Mesodermal cell (in vitro differentiated cells): ENCODE measurements at regions not wholly inside any gene's neighbourhood (a gene's known extent, or its start where the extent isn't known, plus 50 kb on each side); places are given as distances from the start of the nearest gene placed in this dataset.

ENCODE experiments used
- H3K27ac ChIP-seq: 2 replicates; pipeline ENCODE4 v1.7.0; 2013; ENCODE audit warnings: mild to moderate bottlenecking, low read depth, low read length, moderate library complexity; ENCODE audit not compliant: severe bottlenecking
- H3K36me3 ChIP-seq: 2 replicates; pipeline ENCODE4 v1.7.1; 2013; ENCODE audit warnings: mild to moderate bottlenecking, low read length, moderate library complexity; ENCODE audit not compliant: control insufficient read depth, insufficient read depth
- H3K4me1 ChIP-seq: one replicate; pipeline ENCODE4 v1.7.1; 2013; ENCODE audit warnings: mild to moderate bottlenecking, low read length; ENCODE audit not compliant: insufficient read depth, control insufficient read depth, poor library complexity, severe bottlenecking
- H3K4me3 ChIP-seq: 2 replicates; pipeline ENCODE4 v1.7.0; 2013; ENCODE audit warnings: low read length, control low read depth, mild to moderate bottlenecking; ENCODE audit not compliant: insufficient read depth, poor library complexity, severe bottlenecking; ENCODE audit errors: extremely low read depth
- H3K9me3 ChIP-seq: 2 replicates; pipeline ENCODE4 v1.7.1; 2013; ENCODE audit warnings: mild to moderate bottlenecking, low read length, moderate library complexity; ENCODE audit not compliant: control insufficient read depth
- WGBS, 2 experiments: methylation state at CpG; one replicate each; pipeline ENCODE4 v1.1.5; 2013; ENCODE audit warnings: missing lambda C conversion rate in 2 of 2; ENCODE audit not compliant: insufficient coverage in 2 of 2; 5-methylcytosine and 5-hydroxymethylcytosine counted together

- Histone ChIP-seq H3K36me3 (no peaks in the 10 kb centered on the region), H3K4me3 (no peak overlapping the region), H3K27ac (no peak overlapping the region), H3K4me1 (no peaks in the 10 kb centered on the region), H3K9me3 (no peaks in the 10 kb centered on the region)
- WGBS, 2 experiments: no CpG with 5 or more reads among the region's 3 CpGs
These were observed 621.0 kb downstream of the BCL11B start for GRCh38 chr14:98651037-98651436.

GRCh38 chr14:98665007-98665406 is 607.0 kb downstream of the BCL11B start:
- WGBS, 2 experiments: 80 to 95% methylated on average over 2 to 3 of the region's 4 CpGs
- Histone ChIP-seq H3K9me3 (no peaks in the 10 kb centered on the region), H3K4me3 (no peak overlapping the region), H3K36me3 (no peaks in the 10 kb centered on the region), H3K4me1 (no peaks in the 10 kb centered on the region), H3K27ac (no peak overlapping the region)

GRCh38 chr14:98666545-98666944 is 605.5 kb downstream of the BCL11B start:
- H3K4me3 ChIP-seq: no peak overlapping the region
- no peaks in the 10 kb centered on the region for H3K9me3 ChIP-seq
- H3K4me1 ChIP-seq: no peaks in the 10 kb centered on the region
- 50 to 76% methylated on average over 2 to 4 of the region's 5 CpGs for WGBS, 2 experiments
- no peaks in the 10 kb centered on the region for H3K36me3 ChIP-seq
- no peak overlapping the region for H3K27ac ChIP-seq

GRCh38 chr14:98682033-98682432 is 590.0 kb downstream of the BCL11B start:
- H3K4me3 ChIP-seq: no peak overlapping the region
- no peaks in the 10 kb centered on the region for H3K36me3 ChIP-seq
- H3K4me1 ChIP-seq: no peaks in the 10 kb centered on the region
- WGBS, 2 experiments: 96 to 100% methylated on average over 3 of the region's 3 CpGs
- no peaks in the 10 kb centered on the region for H3K9me3 ChIP-seq
- H3K27ac ChIP-seq: no peak overlapping the region

- H3K36me3 ChIP-seq: no peaks in the 10 kb centered on the region
- H3K27ac ChIP-seq: no peak overlapping the region
- H3K4me1 ChIP-seq: no peaks in the 10 kb centered on the region
- WGBS, 2 experiments: 80 to 100% methylated on average over 1 of the region's 2 CpGs
- H3K4me3 ChIP-seq: no peak overlapping the region
- no peaks in the 10 kb centered on the region for H3K9me3 ChIP-seq
These were observed 589.3 kb downstream of the BCL11B start for GRCh38 chr14:98682726-98683125.

- Histone ChIP-seq H3K4me1 (no peaks in the 10 kb centered on the region), H3K4me3 (no peak overlapping the region), H3K9me3 (no peaks in the 10 kb centered on the region), H3K27ac (no peak overlapping the region), H3K36me3 (no peaks in the 10 kb centered on the region)
- WGBS, 2 experiments: 89 to 100% methylated on average over 2 to 3 of the region's 4 CpGs
These were observed 587.5 kb downstream of the BCL11B start for GRCh38 chr14:98684468-98684867.

- H3K4me3 ChIP-seq: no peak overlapping the region
- WGBS, 2 experiments: 92 to 93% methylated on average over 5 to 6 of the region's 6 CpGs
These were observed 586.3 kb downstream of the BCL11B start for GRCh38 chr14:98685725-98686124.

GRCh38 chr14:98688446-98688845 is 583.6 kb downstream of the BCL11B start:
- no peak overlapping the region for H3K4me3 ChIP-seq
- H3K27ac ChIP-seq: no peak overlapping the region
- WGBS, 2 experiments: 86 to 95% methylated on average over 1 to 3 of the region's 3 CpGs
- H3K9me3 ChIP-seq: no peaks in the 10 kb centered on the region
- H3K36me3 ChIP-seq: no peaks in the 10 kb centered on the region
- no peaks in the 10 kb centered on the region for H3K4me1 ChIP-seq

More at GRCh38 chr14:98685725-98686124, 586.3 kb downstream of the BCL11B start:
- Histone ChIP-seq H3K27ac (no peak overlapping the region), H3K36me3 (no peaks in the 10 kb centered on the region), H3K9me3 (no peaks in the 10 kb centered on the region), H3K4me1 (no peaks in the 10 kb centered on the region)

GRCh38 chr14:98689951-98690350 is 582.0 kb downstream of the BCL11B start:
- no peak overlapping the region for H3K27ac ChIP-seq
- H3K4me1 ChIP-seq: no peaks in the 10 kb centered on the region
- H3K9me3 ChIP-seq: no peaks in the 10 kb centered on the region
- H3K4me3 ChIP-seq: no peak overlapping the region
- WGBS, 2 experiments: 83% methylated on average over 2 of the region's 3 CpGs; no CpG with 5 or more reads in 1 of the 2 experiments
- H3K36me3 ChIP-seq: no peaks in the 10 kb centered on the region

GRCh38 chr14:98692832-98693231 is 579.2 kb downstream of the BCL11B start:
- H3K4me3 ChIP-seq: no peak overlapping the region
- H3K9me3 ChIP-seq: no peaks in the 10 kb centered on the region
- no peaks in the 10 kb centered on the region for H3K36me3 ChIP-seq
- no peak overlapping the region for H3K27ac ChIP-seq
- H3K4me1 ChIP-seq: no peaks in the 10 kb centered on the region
- 87 to 95% methylated on average over 3 to 4 of the region's 5 CpGs for WGBS, 2 experiments

GRCh38 chr14:98694541-98694940 is 577.5 kb downstream of the BCL11B start:
- Histone ChIP-seq H3K4me1 (no peaks in the 10 kb centered on the region), H3K27ac (no peak overlapping the region), H3K36me3 (no peaks in the 10 kb centered on the region), H3K9me3 (no peaks in the 10 kb centered on the region), H3K4me3 (no peak overlapping the region)
